Breast epithelium (tissue), 4 donors: ENCODE measurements at regions not wholly inside any gene's neighbourhood (a gene's known extent, or its start where the extent isn't known, plus 50 kb on each side); places are given as distances from the start of the nearest gene placed in this dataset.

ENCODE experiments used
- DNase-seq, 2 donors: peaks; one replicate each; pipeline ENCODE4 v3.0.0-alpha.2; 2019; ENCODE audit warnings: low spot score in 2 of 2
- H3K27ac ChIP-seq, 2 donors: fragments of 200-600 bp; sonication (generic) in 1 of 2; one replicate each; pipeline ENCODE4 v1.5.1; 2016 to 2019; ENCODE audit warnings: mild to moderate bottlenecking in 1 of 2
- H3K27me3 ChIP-seq, 2 donors: fragments of 200-600 bp; sonication (generic) in 1 of 2; one replicate each; pipeline versions ENCODE4 v1.5.1 to v1.6.0; 2017 to 2019; ENCODE audit warnings: control low read depth in 1 of 2, mild to moderate bottlenecking in 1 of 2
- H3K36me3 ChIP-seq: fragments of 200-600 bp; one replicate; pipeline ENCODE4 v1.5.1; 2019
- H3K4me1 ChIP-seq, 2 donors: fragments of 200-600 bp; sonication (generic); one replicate each; pipeline ENCODE4 v1.5.1; 2016 to 2019; ENCODE audit warnings: control low read depth in 1 of 2
- H3K4me3 ChIP-seq, 3 donors: fragments of 200-600 bp; sonication (generic); 1 replicate in 2 of 3; 2 replicates in 1 of 3; pipeline ENCODE4 v1.5.1; 2016 to 2019; ENCODE audit warnings: mild to moderate bottlenecking in 3 of 3, moderate library complexity in 2 of 3
- H3K9me3 ChIP-seq, 2 donors: fragments of 200-600 bp; sonication (generic) in 1 of 2; one replicate each; pipeline ENCODE4 v1.5.1; 2016 to 2019; ENCODE audit warnings: control low read depth in 1 of 2
- POLR2A ChIP-seq: fragments of 450-650 bp; IDR thresholded peaks from one replicate; pipeline ENCODE4 v1.6.1; 2016; ENCODE audit warnings: antibody characterized with exemption, mild to moderate bottlenecking, moderate library complexity
- POLR2AphosphoS5 ChIP-seq, 3 donors: sonication (generic); formaldehyde crosslinking; IDR thresholded peaks; one replicate each; pipeline ENCODE4 v1.6.1; 2017; ENCODE audit warnings: antibody characterized with exemption in 3 of 3
- intact Hi-C: fragments of 100-400 bp; cut with DNase I; formaldehyde crosslinking; loops from one replicate; pipeline ENCODE4 v1.15.1; 2023; ENCODE audit warnings: low total_unique reads
- TF ChIP-seq, protein P1 (sequence below), 3 donors: fragments of 450-650 bp; IDR thresholded peaks; one replicate each; pipeline ENCODE4 v1.5.1; 2016 to 2017; ENCODE audit warnings: antibody characterized with exemption in 3 of 3, mild to moderate bottlenecking in 3 of 3, moderate library complexity in 3 of 3

DNA sequence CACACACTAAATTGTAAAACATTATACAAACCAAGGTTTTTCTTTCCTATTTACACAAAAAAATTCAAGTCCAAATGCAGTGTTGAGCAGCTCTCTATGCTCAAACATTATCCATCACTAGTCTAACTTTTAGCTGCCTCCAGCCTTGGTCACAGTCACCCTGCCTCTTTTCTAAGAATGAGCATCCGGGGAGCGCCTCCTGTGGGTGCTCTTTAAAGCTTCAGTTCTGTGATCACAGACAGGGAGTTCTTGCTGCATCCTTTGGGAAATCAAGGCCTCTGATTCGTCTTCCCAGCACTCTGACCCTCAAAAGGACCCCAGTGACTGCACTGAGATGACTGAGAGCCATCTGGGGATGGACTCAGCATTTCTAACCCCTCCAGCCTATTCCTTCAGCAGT lies 289.6 kb downstream of the SEC61B start:
- intact Hi-C loops = no loop called here
- TF ChIP-seq, protein P1, sequence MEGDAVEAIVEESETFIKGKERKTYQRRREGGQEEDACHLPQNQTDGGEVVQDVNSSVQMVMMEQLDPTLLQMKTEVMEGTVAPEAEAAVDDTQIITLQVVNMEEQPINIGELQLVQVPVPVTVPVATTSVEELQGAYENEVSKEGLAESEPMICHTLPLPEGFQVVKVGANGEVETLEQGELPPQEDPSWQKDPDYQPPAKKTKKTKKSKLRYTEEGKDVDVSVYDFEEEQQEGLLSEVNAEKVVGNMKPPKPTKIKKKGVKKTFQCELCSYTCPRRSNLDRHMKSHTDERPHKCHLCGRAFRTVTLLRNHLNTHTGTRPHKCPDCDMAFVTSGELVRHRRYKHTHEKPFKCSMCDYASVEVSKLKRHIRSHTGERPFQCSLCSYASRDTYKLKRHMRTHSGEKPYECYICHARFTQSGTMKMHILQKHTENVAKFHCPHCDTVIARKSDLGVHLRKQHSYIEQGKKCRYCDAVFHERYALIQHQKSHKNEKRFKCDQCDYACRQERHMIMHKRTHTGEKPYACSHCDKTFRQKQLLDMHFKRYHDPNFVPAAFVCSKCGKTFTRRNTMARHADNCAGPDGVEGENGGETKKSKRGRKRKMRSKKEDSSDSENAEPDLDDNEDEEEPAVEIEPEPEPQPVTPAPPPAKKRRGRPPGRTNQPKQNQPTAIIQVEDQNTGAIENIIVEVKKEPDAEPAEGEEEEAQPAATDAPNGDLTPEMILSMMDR (IDR thresholded peaks at IDR 0.05) = no peak
- TF ChIP-seq POLR2A (no peak), POLR2AphosphoS5 (IDR thresholded peaks at IDR 0.05) (no peak)
- Histone ChIP-seq H3K27me3 (no peaks in the 10 kb centered on the region), H3K4me1 (no peaks in the 10 kb centered on the region), H3K36me3 (no peaks in the 10 kb centered on the region), H3K27ac (no peak overlapping the region), H3K9me3 (no peaks in the 10 kb centered on the region), H3K4me3 (no peak overlapping the region)
- DNase-seq = no peak

DNA sequence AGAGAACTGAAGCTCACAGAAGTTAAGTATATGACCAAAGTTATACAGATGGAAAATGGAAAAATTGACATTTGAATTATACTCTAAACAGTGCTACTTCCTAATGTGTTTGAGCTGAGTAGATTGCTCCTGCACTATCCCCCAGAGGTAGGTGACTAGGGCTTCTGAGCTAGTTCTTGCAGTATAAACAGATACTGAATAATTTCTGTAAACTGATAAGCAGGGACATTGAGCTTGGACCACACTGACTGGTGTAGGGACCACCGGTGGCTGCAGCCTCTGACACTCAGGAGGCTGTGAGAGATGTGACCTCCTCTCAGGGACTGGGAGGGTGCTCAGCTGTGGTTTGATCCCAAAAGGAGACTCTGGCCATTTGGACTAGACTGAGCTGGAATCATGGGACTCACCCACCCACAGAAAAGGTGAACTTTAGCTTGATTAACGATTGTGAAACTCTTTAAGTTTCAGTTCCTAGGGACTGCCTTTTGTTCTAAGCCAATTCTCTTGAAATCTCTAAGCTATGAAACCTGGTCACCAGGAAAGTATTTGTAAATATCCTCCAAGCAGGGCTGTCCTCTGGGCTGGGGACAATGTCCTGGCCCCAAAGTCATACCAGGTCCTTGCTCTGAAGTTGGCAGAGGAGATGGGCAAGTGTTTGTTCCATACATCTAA lies 291.5 kb downstream of the SEC61B start:
- Histone ChIP-seq H3K36me3 (no peaks in the 10 kb centered on the region), H3K9me3 (no peaks in the 10 kb centered on the region), H3K27me3 (no peaks in the 10 kb centered on the region), H3K27ac (no peak overlapping the region), H3K4me3 (no peak overlapping the region), H3K4me1 (no peaks in the 10 kb centered on the region)
- TF ChIP-seq POLR2A (no peak), POLR2AphosphoS5 (IDR thresholded peaks at IDR 0.05) (no peak)
- TF ChIP-seq, protein P1 (IDR thresholded peaks at IDR 0.05) = no peak
- intact Hi-C loops = no loop called here
- no peak for DNase-seq

DNA sequence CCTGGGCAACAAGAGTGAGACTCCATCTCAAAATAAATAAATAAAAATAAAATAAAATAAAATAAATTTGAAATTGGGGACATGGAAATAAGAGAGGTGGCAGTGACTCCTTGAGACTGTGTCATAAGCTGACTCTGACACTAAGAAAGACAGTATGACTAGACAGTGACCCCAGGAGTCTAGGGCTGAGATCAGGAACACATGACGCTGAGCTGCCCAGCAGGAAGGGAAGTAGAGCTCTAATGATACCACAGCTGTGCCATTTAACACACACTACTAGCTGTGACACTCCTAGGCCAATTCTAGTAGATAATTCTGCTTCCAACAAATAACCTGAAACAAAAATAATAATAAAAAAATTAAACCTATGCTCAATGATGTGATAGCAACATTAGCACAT lies 293.0 kb downstream of the SEC61B start:
- H3K9me3 ChIP-seq = no peaks in the 10 kb centered on the region
- no peak overlapping the region for H3K4me3 ChIP-seq
- no peaks in the 10 kb centered on the region for H3K4me1 ChIP-seq
- DNase-seq = no peak
- no peaks in the 10 kb centered on the region for H3K36me3 ChIP-seq
- H3K27me3 ChIP-seq = no peaks in the 10 kb centered on the region
- intact Hi-C loops = no loop called here
- no peak overlapping the region for H3K27ac ChIP-seq
- TF ChIP-seq POLR2AphosphoS5 (IDR thresholded peaks at IDR 0.05) = no peak
- TF ChIP-seq, protein P1 (IDR thresholded peaks at IDR 0.05) = no peak
- TF ChIP-seq POLR2A = no peak

DNA sequence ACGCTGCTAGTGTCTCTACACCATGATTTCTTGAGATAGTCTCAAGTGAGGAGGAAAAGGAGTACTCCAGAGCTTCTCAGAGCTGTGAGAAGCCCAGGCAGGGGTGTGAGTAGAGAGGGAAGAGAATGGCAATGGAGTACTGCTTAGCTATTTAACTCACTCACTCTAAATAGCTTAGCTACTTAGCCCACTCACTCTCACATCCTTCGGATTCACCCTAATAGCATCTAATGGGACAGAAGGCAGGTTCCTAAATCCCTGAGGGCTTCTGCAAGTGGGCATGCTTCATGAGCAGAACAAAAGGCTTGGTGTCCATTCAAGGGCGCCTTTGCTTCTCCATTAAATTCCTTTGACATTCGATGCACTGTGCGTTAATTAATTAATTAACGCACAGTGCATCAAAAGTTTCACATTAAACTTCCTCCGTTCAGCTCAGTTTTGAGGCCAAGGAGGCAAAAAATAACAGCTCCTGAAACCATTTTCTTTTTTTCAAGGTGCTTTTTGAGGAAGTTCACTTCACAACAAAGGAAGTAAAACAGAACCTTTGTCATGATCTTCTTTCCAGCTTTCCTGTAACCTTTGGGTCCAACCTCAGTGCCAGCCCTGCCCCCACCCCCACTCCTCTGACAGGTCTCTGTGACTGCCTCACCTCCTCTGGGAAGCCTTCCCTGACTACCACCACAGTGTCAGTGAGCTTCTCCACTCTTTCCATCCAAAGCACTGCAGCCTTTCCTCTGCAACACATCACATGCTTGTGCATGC lies 294.0 kb downstream of the SEC61B start:
- DNase-seq = no peak
- no peak for TF ChIP-seq POLR2AphosphoS5 (IDR thresholded peaks at IDR 0.05)
- no peak for TF ChIP-seq POLR2A
- Histone ChIP-seq H3K27me3 (no peaks in the 10 kb centered on the region), H3K9me3 (no peaks in the 10 kb centered on the region), H3K4me1 (no peaks in the 10 kb centered on the region), H3K4me3 (no peak overlapping the region), H3K36me3 (no peaks in the 10 kb centered on the region), H3K27ac (no peak overlapping the region)
- intact Hi-C loops = no loop called here

DNA sequence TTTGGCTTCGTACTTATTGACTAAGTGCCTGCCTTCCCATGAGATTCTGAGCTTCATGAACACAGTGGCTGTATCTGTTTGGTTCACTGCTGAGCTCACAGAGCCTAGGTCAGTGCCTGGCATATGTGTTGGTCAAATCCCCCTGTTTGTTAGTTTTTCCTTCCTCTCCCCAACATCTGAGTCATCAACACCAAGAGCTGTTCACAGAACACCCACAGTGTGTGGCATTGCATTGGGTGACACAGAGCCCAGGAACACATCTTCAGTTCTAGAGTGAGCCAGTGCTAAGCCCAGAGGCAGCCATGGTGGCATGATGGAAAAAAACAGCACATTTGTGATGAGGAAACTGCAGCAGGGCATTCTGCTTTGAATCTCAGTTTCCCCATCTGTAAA lies 294.6 kb downstream of the SEC61B start:
- DNase-seq = no peak
- Histone ChIP-seq H3K36me3 (no peaks in the 10 kb centered on the region), H3K27ac (no peak overlapping the region), H3K9me3 (no peaks in the 10 kb centered on the region), H3K4me3 (no peak overlapping the region), H3K4me1 (no peaks in the 10 kb centered on the region), H3K27me3 (no peaks in the 10 kb centered on the region)
- no peak for TF ChIP-seq POLR2AphosphoS5 (IDR thresholded peaks at IDR 0.05)
- TF ChIP-seq POLR2A = no peak
- TF ChIP-seq, protein P1 (IDR thresholded peaks at IDR 0.05) = no peak
- intact Hi-C loops = no loop called here
